GM19395 (cell line): ENCODE measurements at regions not wholly inside any gene's neighbourhood (a gene's known extent, or its start where the extent isn't known, plus 50 kb on each side); places are given as distances from the start of the nearest gene placed in this dataset.
"Not testable (repeated sequence)": the region's sequence is repeated elsewhere in the genome, so short reads cannot be mapped to it uniquely, and the experiment has no call there.

ENCODE experiments used
- ATAC-seq: cut with Tn5 transposase; IDR thresholded peaks from one replicate; pipeline ENCODE4 v1.9.1; 2021; ENCODE audit warnings: mild to moderate bottlenecking, moderate library complexity; ENCODE audit not compliant: unreplicated experiment

DNA sequence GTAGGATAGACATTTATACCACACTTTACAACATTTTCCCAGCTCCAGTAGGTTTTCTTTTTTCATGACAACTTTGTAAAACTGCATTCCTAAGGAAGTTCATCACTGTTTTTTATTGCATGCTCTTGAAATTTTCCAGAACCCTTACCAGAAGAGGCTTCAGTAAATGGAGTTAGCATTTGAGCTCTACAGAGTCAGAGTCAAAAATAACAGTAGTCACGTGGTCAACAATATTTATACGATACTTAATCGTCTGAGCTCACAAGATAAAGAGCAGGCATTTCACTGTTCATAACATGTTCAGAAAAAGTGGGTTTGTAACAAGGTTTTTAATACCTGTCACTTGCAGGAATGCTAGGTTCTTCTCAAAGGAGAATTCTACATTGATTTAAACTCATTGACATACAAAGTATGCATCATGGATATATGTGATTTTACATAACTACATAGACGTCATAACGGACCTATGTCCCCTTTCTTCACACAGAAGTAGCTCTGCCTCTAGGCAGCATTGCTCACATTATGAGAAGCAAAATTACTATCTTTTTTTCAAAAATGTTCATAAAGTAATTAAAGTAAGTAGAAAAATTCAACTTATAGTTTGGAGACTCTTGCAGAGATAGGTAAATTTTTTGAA is 187.0 kb upstream of the COL3A1 start:
- ATAC-seq, result no peak

DNA sequence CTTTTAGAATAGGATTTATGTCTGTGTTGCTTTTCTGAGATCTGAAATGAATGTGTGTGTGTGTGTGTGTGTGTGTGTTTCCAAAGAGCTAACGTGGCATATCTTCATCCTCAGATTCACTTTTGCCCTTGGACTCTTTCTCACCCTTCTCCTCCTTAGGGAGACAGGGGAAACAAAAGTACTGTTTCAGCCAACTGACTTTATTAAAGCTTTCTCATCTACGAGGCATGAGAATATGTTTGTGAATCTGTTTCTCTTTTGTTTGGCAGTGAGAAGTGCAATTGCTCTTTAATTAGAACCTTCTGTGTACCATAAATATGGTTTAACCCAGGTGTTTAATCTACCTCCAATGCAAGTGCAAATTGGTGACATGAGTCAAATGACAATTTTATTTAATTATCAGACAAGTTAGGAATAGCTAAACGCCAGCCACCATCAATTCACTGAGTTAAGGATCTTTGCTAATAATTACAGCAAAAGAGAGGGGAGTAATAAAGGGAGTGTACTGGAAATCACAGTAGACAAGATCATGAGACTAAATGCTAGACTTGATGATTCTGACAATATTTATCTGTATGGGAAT is 186.4 kb upstream of the COL3A1 start:
- ATAC-seq, result no peak

DNA sequence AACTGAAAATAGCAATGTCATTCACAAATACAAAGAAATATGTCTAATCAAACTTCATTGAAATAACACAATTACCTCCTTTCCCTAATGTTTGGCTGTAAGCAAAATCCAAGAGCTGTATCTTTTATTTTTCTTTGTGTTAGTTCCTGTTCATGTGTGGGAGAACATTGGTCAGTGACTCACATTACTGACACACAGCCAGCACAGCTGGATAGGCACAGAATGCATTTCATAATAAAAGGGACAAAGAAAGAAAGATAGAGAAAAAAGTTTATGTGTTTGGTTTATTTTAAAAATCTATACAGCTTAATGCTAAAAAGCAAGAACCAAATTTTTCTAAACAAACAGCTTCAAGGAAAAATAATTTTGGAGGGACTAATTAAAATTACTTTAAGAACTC is 185.6 kb upstream of the COL3A1 start:
- ATAC-seq, result no peak

DNA sequence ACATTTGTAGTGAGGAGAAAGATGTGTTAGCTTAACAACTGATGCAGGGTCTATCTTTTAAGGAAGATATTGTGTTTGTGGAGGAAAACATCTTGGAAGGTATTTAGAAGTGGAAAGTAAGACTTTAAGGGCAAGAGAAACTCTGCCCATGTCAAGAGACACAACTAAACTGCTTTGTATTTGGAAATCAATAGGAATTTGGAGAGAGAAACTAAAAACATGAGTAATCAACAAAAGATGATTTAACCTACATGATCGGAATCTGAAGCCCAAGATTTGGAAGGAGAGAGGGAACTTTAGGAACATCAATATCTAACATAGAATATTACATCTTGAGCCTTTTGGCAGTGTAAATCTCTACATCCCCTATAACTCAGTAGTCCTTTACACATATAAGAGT is 184.2 kb upstream of the COL3A1 start:
- no peak for ATAC-seq

- ATAC-seq, result not testable (repeated sequence)
Measured at GRCh38 chr2:188794453-188794852, 179.7 kb upstream of the COL3A1 start.

GRCh38 chr2:188795762-188796161 is 178.4 kb upstream of the COL3A1 start:
- no peak for ATAC-seq

- ATAC-seq, result no peak
Measured at GRCh38 chr2:188797371-188797770, 176.8 kb upstream of the COL3A1 start.

GRCh38 chr2:188798159-188798558 is 176.0 kb upstream of the COL3A1 start:
- no peak for ATAC-seq

DNA sequence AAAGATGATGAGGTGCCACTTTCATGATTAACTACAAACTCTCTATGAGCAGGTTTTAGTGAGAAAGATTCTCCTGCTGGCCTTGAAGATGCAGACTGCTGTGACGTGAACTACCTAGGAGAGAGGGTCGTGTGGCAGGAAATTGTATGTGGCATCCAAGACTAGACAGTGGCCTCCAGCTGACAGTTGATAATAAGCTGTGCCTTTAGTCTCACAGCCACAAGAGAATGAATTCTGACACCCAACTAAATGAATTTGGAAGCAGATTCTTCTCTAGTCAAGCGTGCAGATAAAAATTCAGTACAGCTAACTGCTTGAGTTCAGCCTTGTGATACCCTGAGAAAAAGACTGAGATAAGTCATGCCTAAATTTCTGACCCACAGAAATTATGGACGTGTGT is 169.0 kb upstream of the COL3A1 start:
- ATAC-seq, result no peak

GRCh38 chr2:188808947-188809355 is 165.2 kb upstream of the COL3A1 start:
- ATAC-seq, result no peak

DNA sequence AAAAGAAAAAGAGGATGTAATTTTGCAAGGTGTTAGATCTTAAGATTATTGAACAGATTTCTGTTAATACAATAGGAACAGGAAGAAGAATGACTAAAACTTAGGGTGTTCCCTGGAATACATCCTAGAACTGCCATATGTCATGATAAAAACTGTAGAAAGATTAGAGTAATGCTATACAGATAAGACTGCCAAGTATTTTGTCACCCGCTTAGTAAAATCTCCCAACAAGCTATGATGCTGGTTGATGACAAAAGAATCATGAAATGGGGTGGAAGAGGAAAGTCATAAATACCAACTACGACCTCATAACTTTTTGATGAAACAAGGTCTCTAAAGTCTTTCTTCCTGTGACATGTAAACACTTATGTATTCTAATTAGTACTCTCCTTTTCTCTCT is 163.6 kb upstream of the COL3A1 start:
- no peak for ATAC-seq

DNA sequence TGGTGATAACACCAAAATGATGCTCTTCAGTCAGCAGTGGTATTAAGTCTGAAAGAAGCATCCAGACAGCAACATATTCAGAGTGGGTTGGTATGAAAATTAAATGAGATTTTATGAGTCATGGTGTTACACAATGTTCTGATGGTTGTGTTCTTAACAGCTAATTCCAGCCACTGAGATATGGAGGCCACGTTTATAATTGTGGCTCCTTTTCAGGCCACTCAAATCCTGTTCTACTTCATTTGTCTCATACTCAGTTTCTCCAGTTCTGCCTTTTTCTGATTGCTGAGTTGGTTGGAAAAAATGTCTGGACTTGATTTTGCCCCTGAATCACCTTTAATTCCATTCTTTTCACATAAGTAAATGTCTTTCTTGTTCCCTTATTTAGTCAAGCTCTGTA is 162.7 kb upstream of the COL3A1 start:
- ATAC-seq, result no peak

- ATAC-seq, result no peak
Measured at GRCh38 chr2:188813315-188813714, 160.9 kb upstream of the COL3A1 start.

GRCh38 chr2:188813857-188814256 is 160.3 kb upstream of the COL3A1 start:
- no peak for ATAC-seq

- no peak for ATAC-seq
Measured at GRCh38 chr2:188819011-188819410, 155.2 kb upstream of the COL3A1 start.

- no peak for ATAC-seq
Measured at GRCh38 chr2:188819792-188820191, 154.4 kb upstream of the COL3A1 start.

DNA sequence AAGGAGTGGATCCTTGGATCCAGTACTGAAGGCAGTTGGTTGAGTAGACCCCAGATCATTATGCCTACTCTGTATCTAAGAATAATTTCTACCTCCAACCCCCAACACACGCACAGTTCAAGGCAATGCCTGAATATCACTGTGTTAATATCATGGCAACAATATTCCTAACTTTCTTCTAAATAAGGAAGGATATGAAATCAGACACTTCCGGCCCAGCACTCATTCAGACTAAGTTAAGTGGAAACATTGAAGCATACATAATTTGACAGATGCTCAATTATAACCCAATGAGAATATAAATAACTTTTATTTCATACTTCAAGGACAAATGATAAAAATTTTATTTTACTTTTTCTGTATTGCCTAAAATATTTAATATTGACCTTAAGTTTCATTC is 153.6 kb upstream of the COL3A1 start:
- ATAC-seq, result no peak

GRCh38 chr2:188824125-188824524 is 150.0 kb upstream of the COL3A1 start:
- no peak for ATAC-seq

GRCh38 chr2:188833331-188833730 is 140.8 kb upstream of the COL3A1 start:
- ATAC-seq, result no peak

DNA sequence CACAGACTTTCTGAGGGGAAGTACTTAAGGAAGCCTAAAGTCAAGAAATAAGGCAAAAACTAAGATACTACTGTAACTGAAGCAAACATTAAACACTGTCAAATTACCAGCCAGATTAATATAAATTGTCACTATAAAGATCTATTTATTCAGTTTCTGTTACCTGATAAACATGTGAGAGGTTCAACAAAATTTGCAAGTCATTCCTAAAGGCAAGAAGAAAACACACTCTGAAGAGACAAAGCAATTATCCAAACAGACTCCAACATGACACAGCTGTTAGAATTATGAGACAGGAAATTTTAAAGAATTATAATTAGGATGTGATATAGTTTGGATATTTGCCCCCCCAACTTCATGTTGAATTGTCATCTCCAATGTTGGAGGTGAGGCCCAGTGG is 140.4 kb upstream of the COL3A1 start:
- ATAC-seq, result no peak

DNA sequence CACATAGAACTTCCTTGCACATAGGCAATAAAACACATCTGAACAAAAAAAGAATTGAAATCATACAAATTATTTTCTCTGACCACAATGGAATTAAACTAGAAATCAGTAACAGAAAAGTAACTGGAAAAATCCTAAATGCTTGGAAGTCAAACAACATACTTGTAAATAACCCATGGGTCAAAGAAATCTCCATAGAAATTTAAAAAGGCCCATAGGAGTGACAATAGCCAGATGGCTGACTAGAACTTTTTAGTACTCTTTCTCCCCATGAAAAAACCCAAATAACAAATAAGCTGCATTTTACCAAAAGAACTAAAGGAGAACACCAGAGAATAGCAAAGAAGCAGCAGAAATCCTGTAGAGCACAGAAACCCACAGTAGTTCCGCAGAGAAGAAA is 139.2 kb upstream of the COL3A1 start:
- no peak for ATAC-seq

GRCh38 chr2:188835821-188836220 is 138.4 kb upstream of the COL3A1 start:
- ATAC-seq, result no peak

- no peak for ATAC-seq
Measured at GRCh38 chr2:188845692-188846091, 128.5 kb upstream of the COL3A1 start.
